T-cell (primary cell): ENCODE measurements at regions not wholly inside any gene's neighbourhood (a gene's known extent, or its start where the extent isn't known, plus 50 kb on each side); places are given as distances from the start of the nearest gene placed in this dataset.

Experiments used
- ATAC-seq, 4 experiments: fragments of 200-7000 bp in 3 of 4; fragments of 150-1000 bp in 1 of 4; cut with Tn5 transposase; replicated peaks in 1 of 4; 1 replicate in 3 of 4; 2 replicates in 1 of 4; pipeline ENCODE4 v1.10.0; 2021; ENCODE audit warnings: moderate library complexity in 3 of 4, mild to moderate bottlenecking in 2 of 4, moderate number of reproducible peaks in 1 of 4
- CTCF ChIA-PET, 2 donors: fragments of 300-600 bp; sonication (Branson Sonifier 250); formaldehyde crosslinking; loops; one replicate each; lab custom pipeline; 2022; ENCODE audit warnings: antibody characterized with exemption in 2 of 2; lab: Charles Lee
- POLR2A ChIA-PET, 2 donors: fragments of 300-600 bp; sonication (Branson Sonifier 250); formaldehyde crosslinking; loops; one replicate each; lab custom pipeline; 2022; ENCODE audit warnings: antibody characterized with exemption in 2 of 2; lab: Charles Lee
- DNase-seq, 35 experiments: peaks; one replicate each; pipeline versions ENCODE4 v3.0.0 to v3.0.0-alpha.2; 2013 to 2023
- H3K27ac ChIP-seq: one replicate; pipeline ENCODE4 v1.5.1; 2013; ENCODE audit warnings: low read length
- H3K27me3 ChIP-seq, 2 experiments: replicated peaks in 1 of 2; 1 replicate in 1 of 2; 2 replicates in 1 of 2; pipeline versions ENCODE4 v1.6.1 to v1.7.0; 2013; ENCODE audit warnings: low read length in 1 of 2, mixed read lengths in 1 of 2; ENCODE audit not compliant: control insufficient read depth in 2 of 2, insufficient read depth in 2 of 2; ENCODE audit errors: extremely low read depth in 1 of 2
- H3K36me3 ChIP-seq, 2 donors: 1 replicate in 1 of 2; 2 replicates in 1 of 2; pipeline versions ENCODE4 v1.6.1 to v1.7.0; 2013; ENCODE audit warnings: low read length in 1 of 2; ENCODE audit not compliant: control insufficient read depth in 2 of 2, insufficient read depth in 1 of 2; ENCODE audit errors: extremely low read depth in 1 of 2
- H3K4me1 ChIP-seq, 2 experiments: 1 replicate in 1 of 2; 2 replicates in 1 of 2; pipeline versions ENCODE4 v1.6.1 to v1.7.0; 2013; ENCODE audit warnings: low read length in 2 of 2, mixed read lengths in 1 of 2; ENCODE audit not compliant: insufficient read depth in 2 of 2, control insufficient read depth in 1 of 2; ENCODE audit errors: extremely low read depth in 1 of 2
- H3K4me3 ChIP-seq, 2 donors: 1 replicate in 1 of 2; 2 replicates in 1 of 2; pipeline versions ENCODE4 v1.5.1 to v1.7.0; 2013; ENCODE audit warnings: mild to moderate bottlenecking in 2 of 2, low read length in 1 of 2, moderate library complexity in 1 of 2; ENCODE audit not compliant: control insufficient read depth in 1 of 2; ENCODE audit errors: extremely low read depth in 1 of 2
- H3K9me3 ChIP-seq: 2 replicates; pipeline ENCODE4 v1.7.0; 2013
- H3K27ac Mint-ChIP-seq, 2 donors: one replicate each; pipeline ENCODE4 v1.8.0; 2020 to 2021; ENCODE audit warnings: mild to moderate bottlenecking in 2 of 2, mixed read lengths in 2 of 2
- H3K27me3 Mint-ChIP-seq, 2 donors: one replicate each; pipeline ENCODE4 v1.8.0; 2021 to 2022; ENCODE audit warnings: mixed read lengths in 2 of 2
- H3K36me3 Mint-ChIP-seq: one replicate; pipeline ENCODE4 v1.8.0; 2021; ENCODE audit warnings: mixed read lengths
- H3K4me1 Mint-ChIP-seq, 3 donors: one replicate each; pipeline ENCODE4 v1.8.0; 2020 to 2022; ENCODE audit warnings: mixed read lengths in 3 of 3, mild to moderate bottlenecking in 1 of 3
- H3K4me3 Mint-ChIP-seq, 3 donors: one replicate each; pipeline ENCODE4 v1.8.0; 2020 to 2022; ENCODE audit warnings: mild to moderate bottlenecking in 3 of 3, mixed read lengths in 3 of 3, moderate library complexity in 3 of 3
- H3K9me3 Mint-ChIP-seq, 3 donors: one replicate each; pipeline ENCODE4 v1.8.0; 2020 to 2022; ENCODE audit warnings: mixed read lengths in 3 of 3
- whole genome bisulfite sequencing: methylation state at CpG from one replicate; pipeline ENCODE4 v1.1.5; 2013; ENCODE audit warnings: missing lambda C conversion rate; ENCODE audit not compliant: insufficient coverage; 5-methylcytosine and 5-hydroxymethylcytosine counted together

GRCh38 chr13:79112016-79112415 is 294.0 kb downstream of the RBM26 start:
- no peak overlapping the region for H3K27ac Mint-ChIP-seq
- H3K27me3 Mint-ChIP-seq = peaks cover 0 to 7% of the 10 kb centered on the region in 2 donors
- no peaks in the 10 kb centered on the region for H3K9me3 Mint-ChIP-seq
- no peak for ATAC-seq
- no peak for DNase-seq
- H3K36me3 Mint-ChIP-seq = no peaks in the 10 kb centered on the region
- CTCF ChIA-PET = no interaction called here
- Histone ChIP-seq H3K36me3 (no peaks in the 10 kb centered on the region), H3K4me1 (no peaks in the 10 kb centered on the region), H3K9me3 (no peaks in the 10 kb centered on the region), H3K27ac (no peak overlapping the region), H3K4me3 (no peak overlapping the region), H3K27me3 (no peaks in the 10 kb centered on the region)
- no peak overlapping the region for H3K4me3 Mint-ChIP-seq
- POLR2A ChIA-PET = no interaction called here
- no peaks in the 10 kb centered on the region for H3K4me1 Mint-ChIP-seq

GRCh38 chr13:79108914-79109643 is 297.0 kb downstream of the RBM26 start:
- POLR2A ChIA-PET = no interaction called here
- Histone ChIP-seq H3K36me3 (no peaks in the 10 kb centered on the region), H3K27me3 (no peaks in the 10 kb centered on the region), H3K4me3 (no peak overlapping the region), H3K9me3 (no peaks in the 10 kb centered on the region), H3K27ac (no peak overlapping the region), H3K4me1 (no peaks in the 10 kb centered on the region)
- Mint-ChIP-seq H3K9me3 (no peaks in the 10 kb centered on the region), H3K36me3 (no peaks in the 10 kb centered on the region), H3K27ac (no peak overlapping the region), H3K4me1 (no peaks in the 10 kb centered on the region), H3K27me3 (peaks cover 0 to 14% of the 10 kb centered on the region in 2 donors), H3K4me3 (no peak overlapping the region)
- CTCF ChIA-PET = no interaction called here
- WGBS = no CpG with 5 or more reads among the region's 1 CpG
- DNase-seq (no peak), ATAC-seq (no peak)

GRCh38 chr13:79098596-79098995 is 307.5 kb downstream of the RBM26 start:
- no peaks in the 10 kb centered on the region for H3K36me3 Mint-ChIP-seq
- WGBS = no CpG with 5 or more reads among the region's 4 CpGs
- ChIA-PET CTCF (no interaction called here), POLR2A (no interaction called here)
- no peak overlapping the region for H3K4me3 Mint-ChIP-seq
- no peaks in the 10 kb centered on the region for H3K36me3 ChIP-seq
- ATAC-seq (no peak), DNase-seq (no peak)
- H3K9me3 Mint-ChIP-seq = no peaks in the 10 kb centered on the region
- H3K4me3 ChIP-seq = no peak overlapping the region
- H3K27me3 ChIP-seq = peaks cover 0 to 3% of the 10 kb centered on the region in 2 experiments
- peaks cover 3 to 13% of the 10 kb centered on the region in 2 donors for H3K27me3 Mint-ChIP-seq
- no peaks in the 10 kb centered on the region for H3K9me3 ChIP-seq
- H3K4me1 ChIP-seq = no peaks in the 10 kb centered on the region
- H3K27ac Mint-ChIP-seq = no peak overlapping the region
- H3K27ac ChIP-seq = no peak overlapping the region
- no peaks in the 10 kb centered on the region for H3K4me1 Mint-ChIP-seq

- no peaks in the 10 kb centered on the region for H3K4me1 ChIP-seq
- Mint-ChIP-seq H3K4me1 (no peaks in the 10 kb centered on the region), H3K4me3 (no peak overlapping the region), H3K27ac (no peak overlapping the region), H3K27me3 (peaks cover 3 to 13% of the 10 kb centered on the region in 2 donors), H3K36me3 (no peaks in the 10 kb centered on the region), H3K9me3 (no peaks in the 10 kb centered on the region)
- ChIA-PET POLR2A (no interaction called here), CTCF (no interaction called here)
- 86% methylated on average over 1 of the region's 1 CpG for WGBS
- DNase-seq = no peak
- peaks cover 0 to 3% of the 10 kb centered on the region in 2 experiments for H3K27me3 ChIP-seq
- H3K36me3 ChIP-seq = no peaks in the 10 kb centered on the region
- no peak overlapping the region for H3K27ac ChIP-seq
- no peak overlapping the region for H3K4me3 ChIP-seq
- no peaks in the 10 kb centered on the region for H3K9me3 ChIP-seq
- ATAC-seq = no peak
These were observed 308.9 kb downstream of the RBM26 start for GRCh38 chr13:79097201-79097600.

- H3K27me3 Mint-ChIP-seq = peaks cover 3 to 13% of the 10 kb centered on the region in 2 donors
- Histone ChIP-seq H3K4me1 (no peaks in the 10 kb centered on the region), H3K9me3 (no peaks in the 10 kb centered on the region), H3K36me3 (no peaks in the 10 kb centered on the region), H3K27me3 (peaks cover 0 to 3% of the 10 kb centered on the region in 2 experiments), H3K27ac (no peak overlapping the region), H3K4me3 (no peak overlapping the region)
- no peak overlapping the region for H3K4me3 Mint-ChIP-seq
- no peak for ATAC-seq
- H3K4me1 Mint-ChIP-seq = no peaks in the 10 kb centered on the region
- H3K27ac Mint-ChIP-seq = no peak overlapping the region
- WGBS = no CpG with 5 or more reads among the region's 1 CpG
- ChIA-PET CTCF (no interaction called here), POLR2A (no interaction called here)
- no peaks in the 10 kb centered on the region for H3K9me3 Mint-ChIP-seq
- H3K36me3 Mint-ChIP-seq = no peaks in the 10 kb centered on the region
- no peak for DNase-seq
These were observed 310.0 kb downstream of the RBM26 start for GRCh38 chr13:79096099-79096498.

- H3K36me3 Mint-ChIP-seq = no peaks in the 10 kb centered on the region
- ChIA-PET CTCF (no interaction called here), POLR2A (no interaction called here)
- DNase-seq (no peak), ATAC-seq (no peak)
- no peaks in the 10 kb centered on the region for H3K9me3 Mint-ChIP-seq
- no peak overlapping the region for H3K4me3 Mint-ChIP-seq
- peaks cover 10 to 15% of the 10 kb centered on the region in 2 donors for H3K27me3 Mint-ChIP-seq
- 33% methylated on average over 1 of the region's 4 CpGs for WGBS
- Histone ChIP-seq H3K36me3 (no peaks in the 10 kb centered on the region), H3K4me1 (no peaks in the 10 kb centered on the region), H3K27me3 (no peaks in the 10 kb centered on the region), H3K9me3 (no peaks in the 10 kb centered on the region), H3K27ac (no peak overlapping the region), H3K4me3 (no peak overlapping the region)
- H3K4me1 Mint-ChIP-seq = no peaks in the 10 kb centered on the region
- no peak overlapping the region for H3K27ac Mint-ChIP-seq
These were observed 315.4 kb downstream of the RBM26 start for GRCh38 chr13:79090552-79091124.
